Pulmonary artery endothelial cell (primary cell): ENCODE measurements at regions not wholly inside any gene's neighbourhood (a gene's known extent, or its start where the extent isn't known, plus 50 kb on each side); places are given as distances from the start of the nearest gene placed in this dataset.

Experiments used
- DNase-seq: peaks from one replicate; pipeline ENCODE4 v3.0.0-alpha.2; 2011; ENCODE audit warnings: low read depth, low spot score

GRCh38 chr5:124279146-124279876 is 467.1 kb downstream of the ZNF608 start:
- no peak for DNase-seq

GRCh38 chr5:124278636-124279035 is 467.8 kb downstream of the ZNF608 start:
- no peak for DNase-seq

- DNase-seq, result no peak
Measured at GRCh38 chr5:124277767-124278545, 468.5 kb downstream of the ZNF608 start.

- DNase-seq, result no peak
Measured at GRCh38 chr5:124276166-124276565, 470.3 kb downstream of the ZNF608 start.

- DNase-seq, result no peak
Measured at GRCh38 chr5:124274949-124275348, 471.5 kb downstream of the ZNF608 start.

- DNase-seq, result no peak
Measured at GRCh38 chr5:124264499-124264898, 481.9 kb downstream of the ZNF608 start.

GRCh38 chr5:124263680-124264491 is 482.6 kb downstream of the ZNF608 start:
- no peak for DNase-seq

GRCh38 chr5:124262991-124263571 is 483.4 kb downstream of the ZNF608 start:
- no peak for DNase-seq

- DNase-seq, result no peak
Measured at GRCh38 chr5:124262470-124262869, 484.0 kb downstream of the ZNF608 start.

- no peak for DNase-seq
Measured at GRCh38 chr5:124261848-124262247, 484.6 kb downstream of the ZNF608 start.

- DNase-seq, result no peak
Measured at GRCh38 chr5:124260921-124261515, 485.4 kb downstream of the ZNF608 start.

GRCh38 chr5:124259017-124259416 is 487.4 kb downstream of the ZNF608 start:
- no peak for DNase-seq

- DNase-seq, result no peak
Measured at GRCh38 chr5:124257048-124257447, 489.4 kb downstream of the ZNF608 start.

- no peak for DNase-seq
Measured at GRCh38 chr5:124253203-124253810, 493.1 kb downstream of the ZNF608 start.

- DNase-seq, result no peak
Measured at GRCh38 chr5:124252747-124253146, 493.7 kb downstream of the ZNF608 start.

GRCh38 chr5:124252191-124252638 is 494.2 kb downstream of the ZNF608 start:
- DNase-seq, result no peak

GRCh38 chr5:124245276-124245675 is 501.2 kb downstream of the ZNF608 start:
- DNase-seq, result no peak

GRCh38 chr5:124240732-124241131 is 505.7 kb downstream of the ZNF608 start:
- DNase-seq, result no peak

GRCh38 chr5:124239572-124239971 is 506.9 kb downstream of the ZNF608 start:
- DNase-seq, result no peak

- no peak for DNase-seq
Measured at GRCh38 chr5:124238350-124238749, 508.1 kb downstream of the ZNF608 start.

GRCh38 chr5:124237206-124237695 is 509.2 kb downstream of the ZNF608 start:
- no peak for DNase-seq
